ENCODE measurements at regions not wholly inside any gene's neighbourhood (a gene's known extent, or its start where the extent isn't known, plus 50 kb on each side); places are given as distances from the start of the nearest gene placed in this dataset.

- no peak for DNase-seq (ENCODE audit: extremely low read depth, low read depth)
- TF ChIP-seq, protein P1, sequence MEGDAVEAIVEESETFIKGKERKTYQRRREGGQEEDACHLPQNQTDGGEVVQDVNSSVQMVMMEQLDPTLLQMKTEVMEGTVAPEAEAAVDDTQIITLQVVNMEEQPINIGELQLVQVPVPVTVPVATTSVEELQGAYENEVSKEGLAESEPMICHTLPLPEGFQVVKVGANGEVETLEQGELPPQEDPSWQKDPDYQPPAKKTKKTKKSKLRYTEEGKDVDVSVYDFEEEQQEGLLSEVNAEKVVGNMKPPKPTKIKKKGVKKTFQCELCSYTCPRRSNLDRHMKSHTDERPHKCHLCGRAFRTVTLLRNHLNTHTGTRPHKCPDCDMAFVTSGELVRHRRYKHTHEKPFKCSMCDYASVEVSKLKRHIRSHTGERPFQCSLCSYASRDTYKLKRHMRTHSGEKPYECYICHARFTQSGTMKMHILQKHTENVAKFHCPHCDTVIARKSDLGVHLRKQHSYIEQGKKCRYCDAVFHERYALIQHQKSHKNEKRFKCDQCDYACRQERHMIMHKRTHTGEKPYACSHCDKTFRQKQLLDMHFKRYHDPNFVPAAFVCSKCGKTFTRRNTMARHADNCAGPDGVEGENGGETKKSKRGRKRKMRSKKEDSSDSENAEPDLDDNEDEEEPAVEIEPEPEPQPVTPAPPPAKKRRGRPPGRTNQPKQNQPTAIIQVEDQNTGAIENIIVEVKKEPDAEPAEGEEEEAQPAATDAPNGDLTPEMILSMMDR (IDR thresholded peaks at IDR 0.05; ENCODE audit: low read depth, low read length, missing control alignments), result no peak
- no peak overlapping the region for H3K4me3 ChIP-seq (replicated peaks; ENCODE audit: low read depth, low read length)
These were observed 319.9 kb upstream of the ADAMTS5 start for GRCh38 chr21:27286760-27287159.

DNA sequence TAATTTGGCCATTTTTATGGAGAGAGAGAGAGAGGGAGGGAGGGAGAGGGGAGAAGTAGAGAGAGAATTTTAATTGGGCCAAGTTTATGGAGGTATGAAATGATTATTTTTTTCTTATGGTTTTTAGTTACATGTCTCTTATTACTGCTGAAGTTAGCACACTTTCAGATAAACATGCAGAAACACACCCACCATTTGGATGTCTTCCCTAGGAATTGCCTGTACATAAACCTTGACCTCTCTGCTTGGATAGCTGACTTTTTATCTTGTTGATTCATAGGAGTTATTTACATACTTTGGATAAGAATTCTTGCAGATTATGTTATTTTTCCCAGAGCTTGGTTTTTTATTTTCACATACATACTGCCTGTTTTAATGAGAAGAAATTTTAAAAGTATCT lies 310.2 kb upstream of the ADAMTS5 start:
- TF ChIP-seq, protein P1 (IDR thresholded peaks at IDR 0.05; ENCODE audit: low read depth, low read length, missing control alignments), result no peak
- H3K4me3 ChIP-seq (replicated peaks; ENCODE audit: low read depth, low read length), result no peak overlapping the region
- DNase-seq (ENCODE audit: extremely low read depth, low read depth), result no peak

GRCh38 chr21:27275294-27275927 lies 308.5 kb upstream of the ADAMTS5 start:
- no peak overlapping the region for H3K4me3 ChIP-seq (replicated peaks; ENCODE audit: low read depth, low read length)
- DNase-seq (ENCODE audit: extremely low read depth, low read depth), result no peak
- TF ChIP-seq, protein P1 (IDR thresholded peaks at IDR 0.05; ENCODE audit: low read depth, low read length, missing control alignments), result no peak

DNA sequence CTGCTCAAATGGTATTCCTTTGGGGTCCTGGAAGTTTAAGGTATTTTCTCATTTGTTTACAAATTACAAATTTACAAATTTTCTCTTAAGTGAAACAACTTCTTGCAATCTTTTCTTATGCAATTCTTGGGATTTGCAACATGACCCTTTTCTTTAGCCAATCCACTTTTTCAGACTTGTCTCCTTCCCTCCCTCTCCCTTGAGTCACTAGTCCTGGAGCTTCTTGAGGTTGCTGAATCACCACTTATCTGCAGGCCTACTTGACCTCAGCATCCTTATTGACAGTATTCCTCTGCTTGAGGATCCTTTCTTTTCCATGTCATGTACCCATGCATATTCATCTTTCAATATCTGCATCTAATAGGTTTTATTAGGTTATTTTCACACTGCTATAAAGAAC lies 302.8 kb upstream of the ADAMTS5 start:
- no peak overlapping the region for H3K4me3 ChIP-seq (replicated peaks; ENCODE audit: low read depth, low read length)
- DNase-seq (ENCODE audit: extremely low read depth, low read depth), result peak; percentile 26
- TF ChIP-seq, protein P1 (IDR thresholded peaks at IDR 0.05; ENCODE audit: low read depth, low read length, missing control alignments), result no peak

DNA sequence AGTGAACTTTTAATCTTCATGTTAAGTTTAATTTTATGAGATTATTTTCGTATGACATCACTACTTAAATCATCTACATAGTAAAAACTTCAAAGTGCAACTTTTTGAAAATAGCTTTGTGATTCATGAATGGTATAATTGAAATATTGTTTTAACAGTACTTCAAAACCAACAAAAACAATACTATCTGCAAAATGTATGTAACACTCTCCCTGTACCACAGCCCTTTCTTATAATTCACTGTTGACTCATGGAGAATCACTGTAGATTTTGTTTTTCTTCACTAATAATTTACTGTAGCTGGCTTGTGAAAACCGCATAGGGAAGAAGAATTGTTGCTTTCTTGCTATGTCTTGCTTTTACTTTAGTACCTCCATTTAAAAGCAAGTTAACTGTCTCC lies 301.4 kb upstream of the ADAMTS5 start:
- no peak for DNase-seq (ENCODE audit: extremely low read depth, low read depth)
- H3K4me3 ChIP-seq (replicated peaks; ENCODE audit: low read depth, low read length), result no peak overlapping the region
- TF ChIP-seq, protein P1 (IDR thresholded peaks at IDR 0.05; ENCODE audit: low read depth, low read length, missing control alignments), result no peak

- TF ChIP-seq, protein P1 (IDR thresholded peaks at IDR 0.05; ENCODE audit: low read depth, low read length, missing control alignments), result no peak
- no peak for DNase-seq (ENCODE audit: extremely low read depth, low read depth)
- no peak overlapping the region for H3K4me3 ChIP-seq (replicated peaks; ENCODE audit: low read depth, low read length)
These were observed 299.1 kb upstream of the ADAMTS5 start for GRCh38 chr21:27265949-27266348.

DNA sequence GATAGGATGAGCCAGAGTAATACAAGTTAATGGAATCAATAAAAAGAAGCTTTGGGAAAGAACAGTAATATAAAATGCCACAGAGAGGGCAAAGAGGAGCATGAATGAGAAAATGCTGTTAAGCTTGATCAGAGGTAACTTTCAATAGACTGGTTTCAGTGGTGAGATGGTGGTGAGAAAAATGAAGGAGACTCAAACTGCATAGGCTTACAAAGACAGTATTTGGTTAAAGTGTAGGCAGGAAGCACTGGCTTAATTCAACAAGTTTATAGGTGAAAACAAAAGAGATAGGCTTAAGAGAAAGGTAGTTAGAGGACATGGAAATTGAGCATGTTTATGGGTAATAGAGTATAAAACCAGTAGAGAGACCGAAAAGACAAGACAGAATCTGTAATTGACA lies 298.6 kb upstream of the ADAMTS5 start:
- TF ChIP-seq, protein P1 (IDR thresholded peaks at IDR 0.05; ENCODE audit: low read depth, low read length, missing control alignments), result no peak
- DNase-seq (ENCODE audit: extremely low read depth, low read depth), result no peak
- H3K4me3 ChIP-seq (replicated peaks; ENCODE audit: low read depth, low read length), result no peak overlapping the region

All from HFF-Myc (cell line).